ENCODE measurements at regions not wholly inside any gene's neighbourhood (a gene's known extent, or its start where the extent isn't known, plus 50 kb on each side); places are given as distances from the start of the nearest gene placed in this dataset.
"Not testable (repeated sequence)": the region's sequence is repeated elsewhere in the genome, so short reads cannot be mapped to it uniquely, and the experiment has no call there.

- not testable (repeated sequence) for TF ChIP-seq POLR2AphosphoS5 (IDR thresholded peaks at IDR 0.05; ENCODE audit: borderline replicate concordance, low read depth, low read length); EZH2 (IDR thresholded peaks at IDR 0.05); FOXP2 (optimal IDR thresholded peaks at IDR 0.05; ENCODE audit: control extremely low read depth, extremely low read length, insufficient read depth)
Observed at GRCh38 chr14:103245624-103246031, 88.4 kb upstream of the EIF5 start.

All from SK-N-MC (cell line).